HG02759 (cell line): ENCODE measurements at regions not wholly inside any gene's neighbourhood (a gene's known extent, or its start where the extent isn't known, plus 50 kb on each side); places are given as distances from the start of the nearest gene placed in this dataset.
"Not testable (repeated sequence)": the region's sequence is repeated elsewhere in the genome, so short reads cannot be mapped to it uniquely, and the experiment has no call there.

Experiments used
- ATAC-seq: cut with Tn5 transposase; IDR thresholded peaks from one replicate; pipeline ENCODE4 v1.9.1; 2021; ENCODE audit warnings: mild to moderate bottlenecking, moderate library complexity; ENCODE audit not compliant: unreplicated experiment

GRCh38 chrX:113157496-113157895, 316.9 kb upstream of the AMOT start:
- no peak for ATAC-seq

- not testable (repeated sequence) for ATAC-seq
Measured at GRCh38 chrX:113154315-113154714, 313.7 kb upstream of the AMOT start.

GRCh38 chrX:113136836-113137235, 296.2 kb upstream of the AMOT start:
- no peak for ATAC-seq

GRCh38 chrX:113133316-113133715, 292.7 kb upstream of the AMOT start:
- no peak for ATAC-seq

GRCh38 chrX:113124693-113125092, 284.1 kb upstream of the AMOT start:
- ATAC-seq = no peak

- no peak for ATAC-seq
Measured at GRCh38 chrX:113075521-113075920, 234.9 kb upstream of the AMOT start.

- ATAC-seq = no peak
Measured at GRCh38 chrX:113059714-113060113, 219.1 kb upstream of the AMOT start.

- ATAC-seq = no peak
Measured at GRCh38 chrX:113058634-113059033, 218.0 kb upstream of the AMOT start.

- no peak for ATAC-seq
Measured at GRCh38 chrX:113048896-113049295, 208.3 kb upstream of the AMOT start.

GRCh38 chrX:113048480-113048879, 207.8 kb upstream of the AMOT start:
- ATAC-seq = no peak

- ATAC-seq = no peak
Measured at GRCh38 chrX:113033966-113034680, 193.5 kb upstream of the AMOT start.

GRCh38 chrX:113019958-113020357, 179.3 kb upstream of the AMOT start:
- no peak for ATAC-seq

GRCh38 chrX:113009837-113010236, 169.2 kb upstream of the AMOT start:
- ATAC-seq = no peak

GRCh38 chrX:113009029-113009428, 168.4 kb upstream of the AMOT start:
- ATAC-seq = no peak

- no peak for ATAC-seq
Measured at GRCh38 chrX:113001836-113002235, 161.2 kb upstream of the AMOT start.

GRCh38 chrX:112997991-112998390, 157.4 kb upstream of the AMOT start:
- no peak for ATAC-seq

- ATAC-seq = no peak
Measured at GRCh38 chrX:112991801-112992200, 151.2 kb upstream of the AMOT start.

GRCh38 chrX:112979879-112980278, 139.2 kb upstream of the AMOT start:
- ATAC-seq = no peak

GRCh38 chrX:112968351-112969133, 127.9 kb upstream of the AMOT start:
- ATAC-seq = no peak

GRCh38 chrX:112967903-112968302, 127.3 kb upstream of the AMOT start:
- ATAC-seq = no peak

GRCh38 chrX:112967341-112967740, 126.7 kb upstream of the AMOT start:
- ATAC-seq = no peak

- ATAC-seq = no peak
Measured at GRCh38 chrX:112961981-112962380, 121.3 kb upstream of the AMOT start.
